ENCODE measurements at regions not wholly inside any gene's neighbourhood (a gene's known extent, or its start where the extent isn't known, plus 50 kb on each side); places are given as distances from the start of the nearest gene placed in this dataset.
A peak's percentile ranks its signal among the peaks of the same experiment; 100 is the strongest.

DNA sequence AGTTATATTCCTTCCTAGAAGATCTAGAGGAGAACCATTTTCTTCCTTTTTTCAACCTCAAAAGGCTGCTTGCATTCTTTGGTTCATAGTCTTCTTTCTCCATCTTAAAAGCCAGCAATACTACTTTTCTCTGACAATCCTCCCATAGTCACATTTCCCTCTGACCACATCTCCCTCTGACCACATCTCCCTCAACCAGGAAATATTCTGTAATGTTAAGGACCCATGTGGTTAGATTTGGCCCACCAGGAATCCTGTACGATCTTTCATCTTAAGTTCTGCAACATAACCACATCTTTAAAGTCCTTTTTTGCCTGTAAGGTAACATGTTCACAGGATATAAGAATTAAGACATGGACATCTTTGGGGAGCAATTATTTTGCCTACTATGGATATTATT, 179.4 kb upstream of the SPEF2 start:
- Histone ChIP-seq H3K27ac (no peak overlapping the region), H3K27me3 (no peaks in the 10 kb centered on the region), H3K9me3 (no peaks in the 10 kb centered on the region), H3K36me3 (no peaks in the 10 kb centered on the region), H3K4me1 (no peaks in the 10 kb centered on the region), H3K4me3 (replicated peaks in 1 of 3) (no peak overlapping the region)
- 76 to 89% methylated on average over 1 of the region's 1 CpG for WGBS, 2 donors
- no peak for DNase-seq
- TF ChIP-seq POLR2A (IDR thresholded peaks at IDR 0.05) = no peak
- TF ChIP-seq, protein P1, sequence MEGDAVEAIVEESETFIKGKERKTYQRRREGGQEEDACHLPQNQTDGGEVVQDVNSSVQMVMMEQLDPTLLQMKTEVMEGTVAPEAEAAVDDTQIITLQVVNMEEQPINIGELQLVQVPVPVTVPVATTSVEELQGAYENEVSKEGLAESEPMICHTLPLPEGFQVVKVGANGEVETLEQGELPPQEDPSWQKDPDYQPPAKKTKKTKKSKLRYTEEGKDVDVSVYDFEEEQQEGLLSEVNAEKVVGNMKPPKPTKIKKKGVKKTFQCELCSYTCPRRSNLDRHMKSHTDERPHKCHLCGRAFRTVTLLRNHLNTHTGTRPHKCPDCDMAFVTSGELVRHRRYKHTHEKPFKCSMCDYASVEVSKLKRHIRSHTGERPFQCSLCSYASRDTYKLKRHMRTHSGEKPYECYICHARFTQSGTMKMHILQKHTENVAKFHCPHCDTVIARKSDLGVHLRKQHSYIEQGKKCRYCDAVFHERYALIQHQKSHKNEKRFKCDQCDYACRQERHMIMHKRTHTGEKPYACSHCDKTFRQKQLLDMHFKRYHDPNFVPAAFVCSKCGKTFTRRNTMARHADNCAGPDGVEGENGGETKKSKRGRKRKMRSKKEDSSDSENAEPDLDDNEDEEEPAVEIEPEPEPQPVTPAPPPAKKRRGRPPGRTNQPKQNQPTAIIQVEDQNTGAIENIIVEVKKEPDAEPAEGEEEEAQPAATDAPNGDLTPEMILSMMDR (IDR thresholded peaks at IDR 0.05) = no peak
- intact Hi-C loops (cut with DNase I) = no loop called here

- Histone ChIP-seq H3K4me3 (replicated peaks in 1 of 3) (no peak overlapping the region), H3K27me3 (no peaks in the 10 kb centered on the region), H3K9me3 (no peaks in the 10 kb centered on the region), H3K4me1 (no peaks in the 10 kb centered on the region), H3K36me3 (no peaks in the 10 kb centered on the region), H3K27ac (no peak overlapping the region)
- 71 to 75% methylated on average over 6 of the region's 6 CpGs for WGBS, 2 donors
- DNase-seq = no peak
- TF ChIP-seq, protein P1 (IDR thresholded peaks at IDR 0.05) = peak in 3 of 6 experiments; percentile 20 to 45 (median 25)
- TF ChIP-seq POLR2A (IDR thresholded peaks at IDR 0.05) = no peak
- intact Hi-C loops (cut with DNase I) = no loop called here
Observed at GRCh38 chr5:35436400-35437057, 181.1 kb upstream of the SPEF2 start.

DNA sequence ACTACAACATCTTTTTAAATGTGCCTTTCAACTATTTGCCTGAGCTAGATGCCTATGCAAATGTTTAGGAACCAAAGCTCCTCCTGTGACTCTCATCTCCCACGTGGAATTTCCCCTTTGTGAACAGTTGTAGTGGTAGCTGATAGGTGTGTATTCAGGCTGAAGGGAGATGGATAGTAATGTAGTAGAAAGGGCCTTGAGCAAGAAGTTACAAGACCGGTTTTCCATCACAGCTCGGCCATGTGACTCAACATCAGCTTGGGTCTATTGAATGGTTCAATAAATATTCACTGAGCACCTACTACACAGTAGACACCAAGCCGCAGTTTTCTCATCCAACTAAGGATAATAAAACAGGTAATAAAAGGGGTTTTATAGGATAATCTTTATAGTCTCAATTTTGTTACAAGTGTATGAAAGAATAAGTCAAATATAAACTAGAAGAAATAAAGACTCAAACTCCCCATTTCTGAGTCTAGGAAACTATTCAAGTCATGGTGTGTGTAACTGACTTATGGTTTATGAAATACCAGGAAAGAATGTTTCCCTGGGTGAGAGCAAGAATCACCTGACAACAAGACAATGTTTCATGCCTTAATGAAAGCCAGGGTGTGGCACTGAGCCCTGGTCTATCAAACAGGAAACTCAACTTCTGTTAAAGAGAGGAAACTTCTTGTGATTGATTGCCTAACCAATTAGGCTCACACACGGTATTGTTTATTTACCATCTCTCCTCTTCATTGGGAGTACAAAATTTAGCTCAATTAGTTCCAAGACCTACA, 187.1 kb upstream of the SPEF2 start:
- intact Hi-C loops (cut with DNase I) = no loop called here
- H3K4me3 ChIP-seq (replicated peaks in 1 of 3) = no peak overlapping the region
- H3K27me3 ChIP-seq = no peaks in the 10 kb centered on the region
- TF ChIP-seq, protein P1 (IDR thresholded peaks at IDR 0.05) = no peak
- TF ChIP-seq POLR2A (IDR thresholded peaks at IDR 0.05) = no peak
- 56 to 58% methylated on average over 5 of the region's 5 CpGs for WGBS, 2 donors
- no peaks in the 10 kb centered on the region for H3K4me1 ChIP-seq
- H3K27ac ChIP-seq = no peak overlapping the region
- no peak for DNase-seq
- H3K9me3 ChIP-seq = no peaks in the 10 kb centered on the region
- no peaks in the 10 kb centered on the region for H3K36me3 ChIP-seq

- H3K4me3 ChIP-seq (replicated peaks in 1 of 3) = no peak overlapping the region
- H3K27me3 ChIP-seq = no peaks in the 10 kb centered on the region
- no peak for DNase-seq
- H3K4me1 ChIP-seq = no peaks in the 10 kb centered on the region
- 76 to 90% methylated on average over 1 of the region's 1 CpG for WGBS, 2 donors
- no peak overlapping the region for H3K27ac ChIP-seq
- H3K36me3 ChIP-seq = no peaks in the 10 kb centered on the region
- H3K9me3 ChIP-seq = no peaks in the 10 kb centered on the region
- intact Hi-C loops (cut with DNase I) = no loop called here
- no peak for TF ChIP-seq POLR2A (IDR thresholded peaks at IDR 0.05)
- TF ChIP-seq, protein P1 (IDR thresholded peaks at IDR 0.05) = no peak
Observed at GRCh38 chr5:35420200-35420599, 189.9 kb upstream of the PRLR start.

- no peaks in the 10 kb centered on the region for H3K9me3 ChIP-seq
- WGBS, 2 donors = 92 to 94% methylated on average over 4 of the region's 4 CpGs
- H3K36me3 ChIP-seq = no peaks in the 10 kb centered on the region
- H3K4me1 ChIP-seq = no peaks in the 10 kb centered on the region
- H3K27ac ChIP-seq = no peak overlapping the region
- H3K27me3 ChIP-seq = no peaks in the 10 kb centered on the region
- TF ChIP-seq POLR2A (IDR thresholded peaks at IDR 0.05) = no peak
- TF ChIP-seq, protein P1 (IDR thresholded peaks at IDR 0.05) = no peak
- no peak for DNase-seq
- no peak overlapping the region for H3K4me3 ChIP-seq (replicated peaks in 1 of 3)
- intact Hi-C loops (cut with DNase I) = no loop called here
Observed at GRCh38 chr5:35417040-35417439, 186.8 kb upstream of the PRLR start.
